SJSA1 (cell line): ENCODE measurements at regions not wholly inside any gene's neighbourhood (a gene's known extent, or its start where the extent isn't known, plus 50 kb on each side); places are given as distances from the start of the nearest gene placed in this dataset.

Source experiments
- DNase-seq, 2 experiments: peaks; one replicate each; pipeline ENCODE4 v3.0.0-alpha.2; 2015 to 2020; ENCODE audit warnings: low spot score in 2 of 2, low read depth in 1 of 2
- H3K27ac ChIP-seq: fragments of 250-450 bp; sonication (Bioruptor Pico); 2 replicates; pipeline ENCODE4 v1.5.1; 2020; ENCODE audit warnings: mild to moderate bottlenecking, moderate library complexity
- H3K27me3 ChIP-seq: fragments of 250-450 bp; sonication (Bioruptor Pico); replicated peaks from 2 replicates; pipeline ENCODE4 v1.5.1; 2020; ENCODE audit warnings: mild to moderate bottlenecking, moderate library complexity
- H3K36me3 ChIP-seq: fragments of 250-450 bp; sonication (Bioruptor Pico); 2 replicates; pipeline ENCODE4 v1.5.1; 2020; ENCODE audit warnings: mild to moderate bottlenecking
- H3K4me1 ChIP-seq: fragments of 250-450 bp; sonication (Bioruptor Pico); replicated peaks from 2 replicates; pipeline ENCODE4 v1.6.1; 2021; ENCODE audit warnings: mild to moderate bottlenecking
- H3K4me3 ChIP-seq: fragments of 250-450 bp; sonication (Bioruptor Pico); 2 replicates; pipeline ENCODE4 v1.5.1; 2020; ENCODE audit warnings: mild to moderate bottlenecking
- H3K9me3 ChIP-seq: fragments of 250-450 bp; sonication (Bioruptor Pico); replicated peaks from 2 replicates; pipeline ENCODE4 v1.5.1; 2020; ENCODE audit warnings: mild to moderate bottlenecking

DNA sequence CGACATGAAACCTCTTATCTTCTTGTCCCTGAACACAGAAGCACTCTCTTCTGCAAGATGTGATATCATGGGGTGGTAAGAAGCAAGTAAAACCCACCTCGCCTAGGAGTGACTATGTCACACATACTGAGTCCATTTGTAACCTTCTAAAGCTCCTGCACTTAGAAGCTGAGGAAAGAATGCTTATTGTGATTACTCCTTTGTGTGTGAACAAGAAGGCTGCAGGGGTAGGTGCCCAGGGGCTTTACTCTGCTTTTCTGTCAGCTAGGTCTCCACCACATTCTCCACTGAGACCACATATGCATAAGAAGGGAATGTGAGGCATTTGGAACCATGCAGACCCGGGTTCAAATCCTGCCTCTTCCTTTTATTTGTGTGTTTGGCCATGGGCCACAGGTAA lies 144.3 kb downstream of the DMRTA2 start:
- H3K4me1 ChIP-seq, result no peaks in the 10 kb centered on the region
- no peak overlapping the region for H3K4me3 ChIP-seq
- no peak for DNase-seq
- H3K27me3 ChIP-seq, result 0 out of 2 replicates have a peak, but pooled peaks cover 5% of the 10 kb centered on the region
- H3K9me3 ChIP-seq, result no peaks in the 10 kb centered on the region
- no peak overlapping the region for H3K27ac ChIP-seq
- H3K36me3 ChIP-seq, result no peaks in the 10 kb centered on the region

DNA sequence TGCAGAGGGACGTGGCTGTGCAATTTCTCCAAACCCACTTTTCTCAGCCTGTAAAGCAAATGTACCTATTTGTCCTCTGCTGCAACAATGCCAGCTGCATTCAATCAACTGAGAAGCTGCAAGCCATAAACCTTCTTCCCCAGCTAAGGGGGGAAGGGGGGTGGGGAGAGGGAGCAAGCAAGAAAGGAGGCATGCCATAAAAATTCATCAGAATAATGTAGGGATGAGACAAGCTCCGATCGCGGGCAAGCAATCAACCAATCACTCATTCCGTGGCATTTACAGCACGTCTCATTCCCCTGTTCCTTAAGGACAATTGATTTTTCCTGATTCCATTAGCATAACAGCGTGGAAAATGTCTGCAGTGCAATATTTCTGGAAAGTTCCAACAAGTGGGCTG lies 144.8 kb downstream of the DMRTA2 start:
- no peak for DNase-seq
- Histone ChIP-seq H3K9me3 (no peaks in the 10 kb centered on the region), H3K36me3 (no peaks in the 10 kb centered on the region), H3K27ac (no peak overlapping the region), H3K27me3 (0 out of 2 replicates have a peak, but pooled peaks cover 5% of the 10 kb centered on the region), H3K4me3 (no peak overlapping the region), H3K4me1 (no peaks in the 10 kb centered on the region)

DNA sequence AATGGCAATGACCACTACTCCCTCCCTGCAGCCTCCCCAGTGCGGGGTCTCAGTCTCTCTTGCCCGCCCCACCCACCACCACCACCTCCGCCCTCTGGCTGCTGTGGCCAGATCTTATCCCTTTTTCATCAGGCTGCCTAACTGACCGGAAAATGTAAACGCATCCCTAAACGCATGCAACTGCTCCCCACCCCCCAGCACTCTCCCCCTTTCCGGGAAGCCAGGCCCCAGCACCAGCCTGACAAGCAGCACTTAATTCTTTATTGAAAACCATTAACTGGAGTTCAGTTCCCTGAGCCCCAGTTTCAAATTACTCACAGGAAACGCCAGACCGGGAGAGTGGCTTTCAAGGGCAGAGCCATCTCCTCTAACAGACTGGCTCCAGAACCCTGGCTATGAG lies 147.7 kb downstream of the DMRTA2 start:
- no peak overlapping the region for H3K27ac ChIP-seq
- H3K9me3 ChIP-seq, result no peaks in the 10 kb centered on the region
- H3K4me3 ChIP-seq, result no peak overlapping the region
- H3K4me1 ChIP-seq, result no peaks in the 10 kb centered on the region
- H3K27me3 ChIP-seq, result 0 out of 2 replicates have a peak, but pooled peaks cover 5% of the 10 kb centered on the region
- H3K36me3 ChIP-seq, result no peaks in the 10 kb centered on the region
- no peak for DNase-seq

DNA sequence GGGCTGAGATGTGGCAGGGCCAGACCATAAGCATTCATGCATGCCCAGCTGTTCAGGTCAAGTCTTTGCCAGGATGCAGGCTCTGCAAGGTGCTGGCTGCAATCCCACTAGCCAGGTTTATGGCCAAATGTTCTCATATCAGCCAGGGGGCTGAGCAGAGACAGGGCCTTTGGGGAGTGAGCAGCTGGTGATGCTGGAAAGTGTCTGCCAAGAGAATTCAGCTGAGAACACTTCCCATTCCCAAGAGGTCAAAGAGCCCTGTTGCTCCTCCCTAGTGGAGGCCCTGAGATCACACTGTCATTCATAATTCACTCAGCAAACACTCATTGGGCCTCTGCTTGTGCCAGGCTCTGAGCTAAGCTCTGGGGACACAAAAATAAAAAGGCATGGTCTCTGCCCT lies 150.3 kb downstream of the DMRTA2 start:
- H3K9me3 ChIP-seq, result no peaks in the 10 kb centered on the region
- H3K36me3 ChIP-seq, result no peaks in the 10 kb centered on the region
- no peaks in the 10 kb centered on the region for H3K27me3 ChIP-seq
- DNase-seq, result no peak
- no peak overlapping the region for H3K27ac ChIP-seq
- no peak overlapping the region for H3K4me3 ChIP-seq
- H3K4me1 ChIP-seq, result no peaks in the 10 kb centered on the region

DNA sequence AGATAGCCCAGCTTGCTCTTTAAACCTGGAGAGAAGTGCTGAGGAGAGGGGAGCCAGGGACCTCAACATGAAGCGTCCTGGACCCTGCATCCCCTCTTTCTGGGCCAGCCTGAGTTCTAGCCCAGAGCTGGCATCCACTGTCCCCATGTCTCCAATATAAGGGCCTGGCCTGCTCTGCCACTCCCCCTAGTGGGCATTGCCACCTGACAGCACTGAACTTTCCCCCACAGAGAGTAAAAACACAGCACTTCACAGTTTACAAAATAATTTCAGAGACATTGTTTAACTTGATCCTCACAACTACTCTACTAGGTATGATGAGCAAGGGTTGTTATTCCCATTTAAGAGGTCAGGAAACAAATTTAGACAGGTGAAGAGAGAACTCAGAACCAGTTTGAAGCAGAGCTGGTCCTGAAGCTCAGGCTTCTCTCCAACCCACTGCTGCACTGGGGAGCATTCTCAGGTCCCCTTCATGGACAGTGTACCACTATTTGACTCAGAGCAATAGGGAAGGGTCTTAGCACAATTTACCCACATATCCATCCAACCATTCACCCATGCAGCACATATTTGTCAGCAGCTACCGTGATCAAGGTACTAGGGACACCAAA lies 151.2 kb downstream of the DMRTA2 start:
- Histone ChIP-seq H3K4me3 (no peak overlapping the region), H3K27me3 (no peaks in the 10 kb centered on the region), H3K9me3 (no peaks in the 10 kb centered on the region), H3K27ac (no peak overlapping the region), H3K36me3 (no peaks in the 10 kb centered on the region), H3K4me1 (no peaks in the 10 kb centered on the region)
- peak; percentile 6 to 53 for DNase-seq

DNA sequence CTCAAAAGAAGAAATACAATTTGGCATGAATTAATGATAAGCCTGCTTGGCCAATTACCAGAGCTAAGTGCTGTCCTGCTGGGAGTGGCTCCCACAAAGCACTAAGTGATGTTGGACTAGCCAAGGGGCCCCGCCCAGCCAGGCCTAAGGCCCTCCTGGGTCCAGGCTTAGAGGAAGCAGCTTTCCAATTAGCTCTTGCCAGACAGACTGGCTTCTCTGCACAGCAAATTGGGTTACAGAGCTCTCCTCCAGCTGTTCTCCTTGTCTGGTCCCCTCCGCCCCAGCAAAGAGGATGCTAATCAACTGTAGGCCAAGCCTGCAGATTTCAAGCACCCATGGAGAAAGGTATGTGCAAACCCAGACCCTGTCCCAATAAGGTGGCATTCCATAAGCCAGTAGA lies 151.9 kb downstream of the DMRTA2 start:
- Histone ChIP-seq H3K4me1 (no peaks in the 10 kb centered on the region), H3K36me3 (no peaks in the 10 kb centered on the region), H3K4me3 (no peak overlapping the region), H3K27ac (no peak overlapping the region), H3K9me3 (no peaks in the 10 kb centered on the region), H3K27me3 (no peaks in the 10 kb centered on the region)
- no peak for DNase-seq

DNA sequence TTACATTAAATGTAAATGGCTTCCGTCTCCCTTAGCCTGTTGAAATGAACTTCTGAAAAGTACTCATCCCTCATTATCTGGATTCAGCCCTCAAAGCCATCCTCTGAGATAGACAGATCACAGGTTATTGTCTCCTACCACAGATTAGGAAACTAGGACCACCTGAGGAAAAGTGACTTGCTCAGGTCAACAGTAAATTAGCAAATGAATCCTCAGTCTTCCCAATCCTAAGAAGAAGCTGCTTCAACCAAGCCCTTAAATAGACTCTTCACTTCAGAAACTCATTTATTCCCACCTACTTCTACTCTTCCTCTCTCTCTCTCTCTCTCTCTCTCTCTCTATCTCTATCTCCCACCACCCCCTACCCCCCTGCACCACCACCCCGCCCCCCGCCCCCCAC lies 152.3 kb downstream of the DMRTA2 start:
- H3K4me3 ChIP-seq, result no peak overlapping the region
- no peak overlapping the region for H3K27ac ChIP-seq
- DNase-seq, result no peak
- no peaks in the 10 kb centered on the region for H3K36me3 ChIP-seq
- no peaks in the 10 kb centered on the region for H3K9me3 ChIP-seq
- H3K27me3 ChIP-seq, result no peaks in the 10 kb centered on the region
- no peaks in the 10 kb centered on the region for H3K4me1 ChIP-seq

DNA sequence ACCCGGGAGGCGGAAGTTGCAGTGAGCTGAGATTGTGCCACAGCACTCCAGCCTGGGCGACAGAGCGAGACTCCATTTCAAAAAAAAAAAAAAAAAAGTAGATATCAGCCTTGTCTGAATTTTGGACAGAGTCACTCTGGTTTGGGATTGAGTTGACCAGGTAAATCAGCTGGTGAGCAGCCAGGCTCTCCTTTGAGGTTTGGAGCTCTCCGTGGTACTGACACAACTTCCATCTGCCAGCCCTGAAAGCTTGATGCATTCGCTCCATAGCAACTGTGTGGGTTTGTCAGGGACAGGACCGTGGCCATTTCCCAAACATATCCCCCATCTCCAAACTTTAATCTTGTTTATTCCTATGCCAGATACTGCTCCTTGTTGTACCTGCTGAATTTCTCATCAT lies 155.2 kb downstream of the DMRTA2 start:
- Histone ChIP-seq H3K4me3 (no peak overlapping the region), H3K27me3 (no peaks in the 10 kb centered on the region), H3K36me3 (no peaks in the 10 kb centered on the region), H3K27ac (no peak overlapping the region), H3K4me1 (no peaks in the 10 kb centered on the region), H3K9me3 (no peaks in the 10 kb centered on the region)
- DNase-seq, result no peak

DNA sequence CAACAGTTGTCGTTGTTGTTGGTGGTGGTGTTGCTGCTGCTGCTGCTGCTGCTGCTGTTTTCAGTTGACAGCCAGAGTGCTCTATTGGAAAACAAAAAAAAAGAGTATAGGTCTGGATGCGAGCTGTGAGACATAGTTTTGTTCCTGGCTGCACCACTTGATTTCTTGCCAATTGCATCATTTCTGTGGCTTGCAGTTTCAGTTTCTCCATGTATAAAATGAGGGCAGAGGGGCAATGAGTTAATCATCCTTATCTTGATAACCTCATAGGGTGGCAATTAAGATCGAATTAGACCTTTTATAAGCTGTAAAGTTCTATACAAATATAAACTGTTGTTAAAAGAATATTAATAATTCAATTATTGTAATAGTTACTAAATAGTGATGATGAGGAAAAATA lies 156.7 kb downstream of the DMRTA2 start:
- no peaks in the 10 kb centered on the region for H3K4me1 ChIP-seq
- no peaks in the 10 kb centered on the region for H3K36me3 ChIP-seq
- DNase-seq, result no peak
- H3K4me3 ChIP-seq, result no peak overlapping the region
- H3K27me3 ChIP-seq, result no peaks in the 10 kb centered on the region
- H3K27ac ChIP-seq, result no peak overlapping the region
- H3K9me3 ChIP-seq, result no peaks in the 10 kb centered on the region

DNA sequence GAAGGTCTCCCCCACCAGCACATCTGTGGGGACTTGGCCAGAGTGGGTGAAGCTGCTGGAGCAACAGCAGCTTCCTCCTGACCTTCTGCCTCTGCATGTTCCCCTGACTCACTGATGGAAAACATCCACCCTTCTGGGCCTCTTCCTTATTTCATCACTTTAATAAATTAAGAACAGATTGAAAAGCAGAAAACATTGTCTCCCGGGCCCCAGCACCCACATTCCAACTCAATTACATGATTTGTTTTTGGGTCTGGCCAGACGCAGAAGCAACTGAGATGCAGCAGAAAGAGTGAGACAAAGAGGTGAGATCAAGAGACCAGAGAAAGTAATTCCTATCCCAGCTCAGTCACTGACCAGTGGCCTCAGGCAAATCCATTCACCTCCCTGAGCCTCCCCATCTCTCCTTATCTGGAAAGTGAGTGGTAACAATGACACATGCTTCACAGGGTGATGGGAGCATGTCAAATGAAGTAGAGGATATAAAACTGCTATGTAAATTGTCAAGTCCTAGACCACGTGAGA lies 157.1 kb downstream of the ELAVL4 start:
- H3K36me3 ChIP-seq, result no peaks in the 10 kb centered on the region
- H3K27me3 ChIP-seq, result no peaks in the 10 kb centered on the region
- DNase-seq, result no peak
- no peak overlapping the region for H3K4me3 ChIP-seq
- no peak overlapping the region for H3K27ac ChIP-seq
- no peaks in the 10 kb centered on the region for H3K4me1 ChIP-seq
- H3K9me3 ChIP-seq, result no peaks in the 10 kb centered on the region

DNA sequence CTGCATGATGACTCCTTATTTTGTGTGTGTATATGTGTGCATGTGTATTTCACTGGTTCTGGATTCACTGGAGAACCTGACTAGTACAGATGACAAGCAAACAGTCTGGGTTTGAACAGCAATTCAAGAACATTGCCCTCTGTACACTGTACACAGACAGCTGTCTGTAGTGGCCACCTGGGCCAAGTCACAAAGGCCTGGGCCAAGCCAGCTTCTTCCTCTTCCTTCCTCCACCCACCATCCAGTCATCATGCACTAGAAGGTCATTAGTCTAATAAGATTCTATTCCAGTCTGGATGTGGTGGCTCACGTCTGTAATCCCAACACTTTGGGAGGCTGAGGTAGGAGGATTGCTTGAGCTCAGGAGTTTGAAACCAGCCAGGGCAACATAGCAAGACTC lies 155.9 kb downstream of the ELAVL4 start:
- Histone ChIP-seq H3K36me3 (no peaks in the 10 kb centered on the region), H3K9me3 (no peaks in the 10 kb centered on the region), H3K4me1 (no peaks in the 10 kb centered on the region), H3K27me3 (no peaks in the 10 kb centered on the region), H3K27ac (no peak overlapping the region), H3K4me3 (no peak overlapping the region)
- no peak for DNase-seq

DNA sequence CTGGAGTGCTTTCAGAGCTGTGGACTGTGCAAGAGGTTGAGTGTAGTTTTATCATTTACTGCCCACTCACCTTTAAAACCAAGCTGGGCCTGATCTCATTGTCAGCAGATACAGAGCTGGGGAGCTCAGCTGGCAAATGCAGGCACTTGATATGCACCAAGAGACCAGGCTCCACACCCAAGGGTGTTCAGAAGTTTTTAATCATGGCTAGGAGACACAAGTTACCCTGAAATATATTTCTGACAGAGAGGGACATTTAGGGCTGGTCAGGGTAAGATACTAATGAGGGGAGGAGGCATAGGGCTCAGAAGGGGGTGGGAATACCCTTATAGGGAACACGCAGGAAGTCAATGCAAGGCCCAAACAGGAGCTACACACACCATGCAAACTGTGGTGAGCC lies 153.7 kb downstream of the ELAVL4 start:
- H3K27me3 ChIP-seq, result no peaks in the 10 kb centered on the region
- H3K27ac ChIP-seq, result no peak overlapping the region
- H3K4me1 ChIP-seq, result no peaks in the 10 kb centered on the region
- no peak for DNase-seq
- H3K36me3 ChIP-seq, result no peaks in the 10 kb centered on the region
- no peaks in the 10 kb centered on the region for H3K9me3 ChIP-seq
- no peak overlapping the region for H3K4me3 ChIP-seq

DNA sequence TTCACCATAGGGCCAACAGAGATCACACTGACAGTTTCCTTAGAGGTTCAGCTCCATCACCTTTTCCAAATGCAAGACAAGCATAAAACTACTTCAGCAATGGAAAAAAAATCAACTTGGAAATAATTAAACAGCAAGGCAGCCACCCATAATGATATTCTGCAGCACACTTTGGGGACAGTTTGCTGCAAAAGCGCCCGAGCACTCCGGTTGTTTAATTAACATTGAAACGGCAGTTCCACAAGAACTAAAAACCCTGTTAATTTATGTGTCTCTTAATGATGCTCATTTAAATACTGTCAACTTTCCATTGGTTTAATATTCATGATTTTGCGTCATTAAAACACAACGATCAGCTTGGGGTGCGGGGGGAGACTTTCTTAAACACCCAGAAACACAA lies 153.2 kb downstream of the ELAVL4 start:
- Histone ChIP-seq H3K36me3 (no peaks in the 10 kb centered on the region), H3K4me1 (no peaks in the 10 kb centered on the region), H3K9me3 (no peaks in the 10 kb centered on the region), H3K4me3 (no peak overlapping the region), H3K27me3 (no peaks in the 10 kb centered on the region), H3K27ac (no peak overlapping the region)
- no peak for DNase-seq

DNA sequence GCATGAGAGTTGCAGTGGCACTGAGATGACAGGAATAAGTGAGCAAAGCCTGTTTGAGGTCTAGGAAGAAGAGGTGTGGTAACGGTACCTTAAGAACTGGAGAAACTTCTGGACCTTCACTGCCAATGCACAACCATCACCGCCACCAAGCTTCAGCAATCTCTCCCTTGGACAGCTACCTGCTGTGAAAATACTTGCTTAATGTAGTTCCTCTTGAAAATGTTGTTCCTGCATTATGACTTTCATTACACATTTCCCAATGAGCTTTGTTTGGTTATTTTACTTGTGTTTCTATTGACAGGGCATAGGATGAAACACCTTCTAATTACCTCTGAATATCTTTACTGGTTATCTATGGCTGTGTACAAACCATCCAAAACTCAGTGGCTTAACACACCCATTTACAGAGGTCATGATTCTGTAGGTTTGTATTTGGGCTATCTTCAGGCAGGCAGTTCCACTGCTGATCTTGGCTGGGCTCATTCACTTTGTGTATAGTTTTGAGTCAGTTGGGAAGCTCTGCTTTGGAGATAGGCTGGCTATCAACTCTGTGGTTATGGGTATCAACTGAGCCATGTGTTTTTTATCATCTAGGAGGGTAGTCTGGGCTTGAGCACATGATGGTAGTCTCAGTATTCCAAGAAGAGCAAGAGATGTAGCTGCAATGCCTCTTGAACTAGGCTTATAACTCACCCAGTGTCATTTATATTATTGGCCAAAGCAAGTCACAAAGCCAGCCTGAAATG lies 149.4 kb downstream of the ELAVL4 start:
- no peaks in the 10 kb centered on the region for H3K27me3 ChIP-seq
- no peaks in the 10 kb centered on the region for H3K36me3 ChIP-seq
- no peak overlapping the region for H3K4me3 ChIP-seq
- no peak overlapping the region for H3K27ac ChIP-seq
- no peaks in the 10 kb centered on the region for H3K4me1 ChIP-seq
- DNase-seq, result no peak
- H3K9me3 ChIP-seq, result no peaks in the 10 kb centered on the region
